ENCODE measurements at regions not wholly inside any gene's neighbourhood (a gene's known extent, or its start where the extent isn't known, plus 50 kb on each side); places are given as distances from the start of the nearest gene placed in this dataset.

GRCh38 chr17:79280866-79281572, 206.4 kb downstream of the ENGASE start:
- no TSS peak for BruUV-seq (replicated peaks)
- DNase-seq = no peak
- no peaks in the 10 kb centered on the region for H3K36me3 ChIP-seq (ENCODE audit: control insufficient read depth, insufficient read depth, low read length)
- Mint-ChIP-seq H3K4me1 (ENCODE audit: low read depth, unreplicated experiment) (no peaks in the 10 kb centered on the region), H3K4me3 (ENCODE audit: unreplicated experiment) (no peak overlapping the region), H3K9me3 (ENCODE audit: unreplicated experiment) (no peaks in the 10 kb centered on the region), H3K27ac (ENCODE audit: unreplicated experiment) (no peak overlapping the region), H3K27me3 (ENCODE audit: insufficient read depth, unreplicated experiment) (peaks cover 23% of the 10 kb centered on the region), H3K36me3 (ENCODE audit: insufficient read depth, unreplicated experiment) (no peaks in the 10 kb centered on the region)
- peaks cover 2% of the 10 kb centered on the region; the same call in 1 of the 2 replicates for H3K27me3 ChIP-seq (replicated peaks; ENCODE audit: control insufficient read depth, insufficient read depth, low read length)
- ChIA-PET CTCF (no interaction called here), POLR2A (no interaction called here)
- TF ChIP-seq CTCF (IDR thresholded peaks at IDR 0.05; ENCODE audit: insufficient read depth in 1 of 2, low read depth in 1 of 2, low read length in 1 of 2, severe bottlenecking in 1 of 2, unreplicated experiment in 1 of 2) = no peak
- no peaks in the 10 kb centered on the region for H3K9me3 ChIP-seq
- H3K4me3 ChIP-seq (ENCODE audit: low read depth, low read length) = no peak overlapping the region
- no peaks in the 10 kb centered on the region for H3K4me1 ChIP-seq
- intact Hi-C loops (cut with micrococcal nuclease; ENCODE audit: unreplicated experiment) = no loop called here

- TF ChIP-seq CTCF (IDR thresholded peaks at IDR 0.05; ENCODE audit: insufficient read depth in 1 of 2, low read depth in 1 of 2, low read length in 1 of 2, severe bottlenecking in 1 of 2, unreplicated experiment in 1 of 2) = no peak
- no peak overlapping the region for H3K4me3 Mint-ChIP-seq (ENCODE audit: unreplicated experiment)
- H3K4me1 Mint-ChIP-seq (ENCODE audit: low read depth, unreplicated experiment) = no peaks in the 10 kb centered on the region
- no peaks in the 10 kb centered on the region for H3K36me3 ChIP-seq (ENCODE audit: control insufficient read depth, insufficient read depth, low read length)
- ChIA-PET POLR2A (no interaction called here), CTCF (no interaction called here)
- no peak for DNase-seq
- H3K4me1 ChIP-seq = no peaks in the 10 kb centered on the region
- H3K9me3 ChIP-seq = no peaks in the 10 kb centered on the region
- peaks cover 2% of the 10 kb centered on the region; the same call in 1 of the 2 replicates for H3K27me3 ChIP-seq (replicated peaks; ENCODE audit: control insufficient read depth, insufficient read depth, low read length)
- no peaks in the 10 kb centered on the region for H3K9me3 Mint-ChIP-seq (ENCODE audit: unreplicated experiment)
- no peak overlapping the region for H3K4me3 ChIP-seq (ENCODE audit: low read depth, low read length)
- no TSS peak for BruUV-seq (replicated peaks)
- no peak overlapping the region for H3K27ac Mint-ChIP-seq (ENCODE audit: unreplicated experiment)
- H3K36me3 Mint-ChIP-seq (ENCODE audit: insufficient read depth, unreplicated experiment) = no peaks in the 10 kb centered on the region
- peaks cover 26% of the 10 kb centered on the region for H3K27me3 Mint-ChIP-seq (ENCODE audit: insufficient read depth, unreplicated experiment)
- intact Hi-C loops (cut with micrococcal nuclease; ENCODE audit: unreplicated experiment) = no loop called here
These were observed 205.4 kb downstream of the ENGASE start for GRCh38 chr17:79280010-79280409.

- Histone ChIP-seq H3K4me3 (ENCODE audit: low read depth, low read length) (no peak overlapping the region), H3K27me3 (replicated peaks; ENCODE audit: control insufficient read depth, insufficient read depth, low read length) (peaks cover 2% of the 10 kb centered on the region; the same call in 1 of the 2 replicates), H3K9me3 (no peaks in the 10 kb centered on the region), H3K36me3 (ENCODE audit: control insufficient read depth, insufficient read depth, low read length) (no peaks in the 10 kb centered on the region), H3K4me1 (no peaks in the 10 kb centered on the region)
- ChIA-PET CTCF (no interaction called here), POLR2A (no interaction called here)
- no peaks in the 10 kb centered on the region for H3K4me1 Mint-ChIP-seq (ENCODE audit: low read depth, unreplicated experiment)
- peaks cover 28% of the 10 kb centered on the region for H3K27me3 Mint-ChIP-seq (ENCODE audit: insufficient read depth, unreplicated experiment)
- no TSS peak for BruUV-seq (replicated peaks)
- no peak for DNase-seq
- H3K9me3 Mint-ChIP-seq (ENCODE audit: unreplicated experiment) = no peaks in the 10 kb centered on the region
- no peak overlapping the region for H3K4me3 Mint-ChIP-seq (ENCODE audit: unreplicated experiment)
- no peak overlapping the region for H3K27ac Mint-ChIP-seq (ENCODE audit: unreplicated experiment)
- no peaks in the 10 kb centered on the region for H3K36me3 Mint-ChIP-seq (ENCODE audit: insufficient read depth, unreplicated experiment)
- intact Hi-C loops (cut with micrococcal nuclease; ENCODE audit: unreplicated experiment) = no loop called here
- no peak for TF ChIP-seq CTCF (IDR thresholded peaks at IDR 0.05; ENCODE audit: insufficient read depth in 1 of 2, low read depth in 1 of 2, low read length in 1 of 2, severe bottlenecking in 1 of 2, unreplicated experiment in 1 of 2)
These were observed 204.7 kb downstream of the ENGASE start for GRCh38 chr17:79279320-79279719.

Measured in Caco-2 (cell line).